ENCODE measurements at regions not wholly inside any gene's neighbourhood (a gene's known extent, or its start where the extent isn't known, plus 50 kb on each side); places are given as distances from the start of the nearest gene placed in this dataset.

DNA sequence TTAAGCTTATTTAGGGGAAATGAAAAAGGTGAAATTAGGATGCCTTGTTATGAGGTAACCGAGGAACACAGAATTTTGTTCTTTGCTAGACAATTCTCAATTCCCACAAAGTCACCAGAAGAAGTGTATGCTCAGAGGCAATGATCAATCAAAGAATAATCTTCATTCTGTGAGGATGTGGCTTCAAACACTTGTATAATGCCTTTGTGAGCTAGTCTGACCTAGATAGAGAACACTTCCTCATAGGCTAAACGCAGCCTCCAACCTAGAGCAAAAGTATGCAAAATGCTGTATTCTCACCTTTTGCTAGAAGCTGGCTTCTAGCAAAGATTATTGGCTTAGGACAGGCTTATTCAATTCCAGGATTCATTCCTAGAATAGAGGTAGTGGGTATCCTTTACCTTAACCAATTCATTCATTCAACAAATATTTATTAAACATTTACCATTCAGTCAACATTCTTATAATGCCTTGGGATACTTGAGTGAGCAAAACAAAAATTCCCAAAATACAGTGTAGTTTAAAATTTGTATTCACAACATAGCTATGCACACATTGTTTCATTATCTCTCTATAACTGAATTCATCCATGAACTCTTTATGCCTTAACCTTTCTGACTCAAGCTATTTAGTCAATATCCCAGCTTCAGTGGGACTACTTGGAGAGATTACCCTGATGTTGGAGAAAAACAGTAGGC is 530.2 kb downstream of the PTPRC start:
- Histone ChIP-seq H3K9me3 (replicated peaks; ENCODE audit: low read length) (no peaks in the 10 kb centered on the region), H3K36me3 (ENCODE audit: insufficient read depth, low read length) (no peaks in the 10 kb centered on the region), H3K4me2 (ENCODE audit: low read length) (no peak overlapping the region), H3K4me3 (ENCODE audit: low read length) (no peak overlapping the region), H3K27me3 (ENCODE audit: control insufficient read depth, insufficient read depth, low read length) (no peaks in the 10 kb centered on the region), H3K9ac (ENCODE audit: low read depth, low read length) (no peak overlapping the region), H3K4me1 (ENCODE audit: control insufficient read depth, insufficient read depth, low read length) (no peaks in the 10 kb centered on the region)

DNA sequence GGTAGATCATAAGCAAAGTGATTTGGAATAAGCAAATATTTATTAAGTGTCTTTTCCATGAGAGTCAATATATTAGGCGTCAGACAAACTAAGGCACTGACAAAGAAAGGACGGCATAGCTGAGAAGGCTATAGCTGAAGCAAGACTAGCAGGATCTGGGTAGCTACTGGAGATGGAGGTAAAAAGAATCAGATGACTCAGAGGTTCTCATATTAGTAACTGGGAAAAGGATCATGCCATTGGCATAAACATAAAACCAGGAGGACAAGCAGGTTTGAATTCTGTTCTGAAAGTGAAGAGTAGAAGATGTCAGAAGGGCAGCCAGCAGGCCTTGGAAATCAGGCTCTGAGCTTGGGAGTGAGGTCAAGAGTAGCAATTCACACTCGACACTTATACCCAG is 531.9 kb downstream of the PTPRC start:
- H3K4me2 ChIP-seq (ENCODE audit: low read length), result no peak overlapping the region
- no peaks in the 10 kb centered on the region for H3K9me3 ChIP-seq (replicated peaks; ENCODE audit: low read length)
- no peak overlapping the region for H3K4me3 ChIP-seq (ENCODE audit: low read length)
- H3K4me1 ChIP-seq (ENCODE audit: control insufficient read depth, insufficient read depth, low read length), result no peaks in the 10 kb centered on the region
- no peaks in the 10 kb centered on the region for H3K36me3 ChIP-seq (ENCODE audit: insufficient read depth, low read length)
- no peaks in the 10 kb centered on the region for H3K27me3 ChIP-seq (ENCODE audit: control insufficient read depth, insufficient read depth, low read length)
- H3K9ac ChIP-seq (ENCODE audit: low read depth, low read length), result no peak overlapping the region

DNA sequence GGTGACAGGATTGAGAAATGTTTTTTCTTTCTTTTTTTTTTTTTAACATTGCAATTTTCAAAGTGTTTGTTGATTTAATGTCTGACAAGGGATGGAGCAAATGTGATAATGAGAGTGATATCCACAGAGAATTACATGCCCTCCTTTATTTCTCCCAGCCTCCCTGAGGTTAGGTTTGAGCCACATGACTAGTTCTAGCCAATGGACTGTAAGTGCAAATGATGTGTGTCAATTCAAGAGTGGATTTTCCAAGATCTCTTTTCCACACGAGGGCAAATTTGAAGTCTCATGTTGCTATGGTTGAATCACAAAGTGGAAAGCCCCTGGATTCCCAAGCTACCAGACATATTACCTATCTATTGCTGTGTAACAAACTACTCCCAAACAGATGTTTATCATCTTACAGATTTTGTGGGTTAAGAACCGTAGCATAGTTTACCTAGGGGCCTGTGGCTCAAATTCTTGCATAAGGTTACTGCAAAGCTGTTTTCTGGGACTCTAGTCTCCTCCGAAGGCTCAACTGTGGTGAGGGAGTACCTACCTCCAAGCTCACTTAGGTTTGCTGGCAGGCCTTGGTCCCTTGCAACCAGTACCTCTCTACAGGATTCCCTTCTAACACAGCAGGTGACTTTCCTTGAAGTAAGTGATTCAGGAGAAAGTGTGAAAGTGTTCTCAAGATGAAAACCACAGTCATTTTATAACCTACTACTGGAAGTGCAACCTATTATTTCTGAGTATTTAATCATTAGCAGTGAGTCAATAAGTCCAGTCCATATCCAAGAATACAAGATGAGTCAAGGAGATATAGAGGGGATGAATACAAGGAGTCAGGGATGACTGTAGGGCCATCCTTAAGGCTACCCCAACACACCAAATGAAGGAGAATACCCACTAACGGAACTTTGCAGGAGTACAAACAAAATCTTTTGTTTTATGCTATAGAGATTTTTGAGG is 533.6 kb downstream of the PTPRC start:
- H3K9me3 ChIP-seq (replicated peaks; ENCODE audit: low read length), result no peaks in the 10 kb centered on the region
- H3K9ac ChIP-seq (ENCODE audit: low read depth, low read length), result no peak overlapping the region
- H3K4me1 ChIP-seq (ENCODE audit: control insufficient read depth, insufficient read depth, low read length), result no peaks in the 10 kb centered on the region
- H3K4me3 ChIP-seq (ENCODE audit: low read length), result no peak overlapping the region
- no peak overlapping the region for H3K4me2 ChIP-seq (ENCODE audit: low read length)
- H3K27me3 ChIP-seq (ENCODE audit: control insufficient read depth, insufficient read depth, low read length), result no peaks in the 10 kb centered on the region
- H3K36me3 ChIP-seq (ENCODE audit: insufficient read depth, low read length), result no peaks in the 10 kb centered on the region

DNA sequence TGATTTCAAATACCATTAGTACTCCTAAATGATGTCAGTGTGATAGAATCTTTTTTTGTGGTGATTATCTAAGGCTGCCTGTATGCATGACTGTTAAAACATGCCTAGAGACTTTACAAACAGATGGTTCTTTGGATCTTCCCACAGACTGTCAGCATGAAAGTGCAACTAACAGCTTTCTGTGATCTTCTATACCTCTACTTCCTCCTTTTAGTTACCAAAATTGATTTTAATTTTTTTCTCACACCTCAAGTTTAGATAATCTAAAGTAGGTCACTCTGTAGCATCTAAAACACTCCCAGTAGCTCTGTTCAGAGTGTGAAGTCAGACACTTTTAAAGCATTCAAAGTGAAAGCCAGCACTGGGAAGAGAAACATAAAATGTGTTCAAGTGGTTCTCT is 534.5 kb downstream of the PTPRC start:
- H3K4me3 ChIP-seq (ENCODE audit: low read length), result no peak overlapping the region
- no peak overlapping the region for H3K9ac ChIP-seq (ENCODE audit: low read depth, low read length)
- H3K9me3 ChIP-seq (replicated peaks; ENCODE audit: low read length), result no peaks in the 10 kb centered on the region
- no peak overlapping the region for H3K4me2 ChIP-seq (ENCODE audit: low read length)
- no peaks in the 10 kb centered on the region for H3K4me1 ChIP-seq (ENCODE audit: control insufficient read depth, insufficient read depth, low read length)
- H3K27me3 ChIP-seq (ENCODE audit: control insufficient read depth, insufficient read depth, low read length), result no peaks in the 10 kb centered on the region
- no peaks in the 10 kb centered on the region for H3K36me3 ChIP-seq (ENCODE audit: insufficient read depth, low read length)

DNA sequence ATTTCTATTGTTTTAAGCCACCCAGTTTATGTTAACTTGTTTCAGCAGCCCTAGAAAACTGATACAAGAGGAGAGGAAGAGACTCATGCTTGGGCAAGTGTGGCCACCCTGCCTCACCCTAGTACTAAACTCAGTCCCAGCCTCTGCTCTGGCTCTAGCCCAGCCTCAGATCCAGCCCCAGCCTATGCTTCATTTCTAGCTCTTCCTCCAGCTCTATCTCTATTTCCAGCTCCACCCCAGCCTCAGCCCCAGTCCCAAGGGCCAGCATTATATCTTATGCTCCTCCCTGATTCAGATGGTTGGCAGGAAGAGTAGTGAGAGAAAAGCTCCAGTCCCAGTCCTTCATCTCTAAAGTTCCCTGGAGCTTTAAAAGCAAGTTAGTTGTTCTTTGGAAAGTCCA is 535.5 kb downstream of the PTPRC start:
- Histone ChIP-seq H3K4me3 (ENCODE audit: low read length) (no peak overlapping the region), H3K27me3 (ENCODE audit: control insufficient read depth, insufficient read depth, low read length) (no peaks in the 10 kb centered on the region), H3K4me2 (ENCODE audit: low read length) (no peak overlapping the region), H3K36me3 (ENCODE audit: insufficient read depth, low read length) (no peaks in the 10 kb centered on the region), H3K9ac (ENCODE audit: low read depth, low read length) (no peak overlapping the region), H3K9me3 (replicated peaks; ENCODE audit: low read length) (no peaks in the 10 kb centered on the region), H3K4me1 (ENCODE audit: control insufficient read depth, insufficient read depth, low read length) (no peaks in the 10 kb centered on the region)

DNA sequence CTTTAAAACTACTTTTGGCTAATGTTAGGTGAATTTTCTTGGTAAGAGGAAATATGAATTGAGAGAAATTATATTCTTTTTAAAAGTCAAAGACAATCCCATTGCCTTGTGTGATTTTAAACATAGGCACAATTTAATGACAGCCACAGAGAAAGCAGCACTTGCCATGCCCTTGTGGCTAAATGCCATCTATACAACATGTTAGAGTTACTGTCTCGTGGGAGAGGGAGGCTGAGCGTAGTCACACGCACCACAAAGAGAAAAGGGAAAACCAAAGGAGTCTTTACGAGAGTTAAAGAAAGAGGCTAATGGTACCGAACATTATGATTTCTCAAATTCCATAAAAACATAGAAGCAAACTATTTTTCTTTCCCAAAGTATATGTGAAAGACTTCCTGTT is 537.9 kb downstream of the PTPRC start:
- Histone ChIP-seq H3K36me3 (ENCODE audit: insufficient read depth, low read length) (no peaks in the 10 kb centered on the region), H3K9ac (ENCODE audit: low read depth, low read length) (no peak overlapping the region), H3K4me3 (ENCODE audit: low read length) (no peak overlapping the region), H3K4me1 (ENCODE audit: control insufficient read depth, insufficient read depth, low read length) (no peaks in the 10 kb centered on the region), H3K9me3 (replicated peaks; ENCODE audit: low read length) (no peaks in the 10 kb centered on the region), H3K27me3 (ENCODE audit: control insufficient read depth, insufficient read depth, low read length) (no peaks in the 10 kb centered on the region), H3K4me2 (ENCODE audit: low read length) (no peak overlapping the region)

DNA sequence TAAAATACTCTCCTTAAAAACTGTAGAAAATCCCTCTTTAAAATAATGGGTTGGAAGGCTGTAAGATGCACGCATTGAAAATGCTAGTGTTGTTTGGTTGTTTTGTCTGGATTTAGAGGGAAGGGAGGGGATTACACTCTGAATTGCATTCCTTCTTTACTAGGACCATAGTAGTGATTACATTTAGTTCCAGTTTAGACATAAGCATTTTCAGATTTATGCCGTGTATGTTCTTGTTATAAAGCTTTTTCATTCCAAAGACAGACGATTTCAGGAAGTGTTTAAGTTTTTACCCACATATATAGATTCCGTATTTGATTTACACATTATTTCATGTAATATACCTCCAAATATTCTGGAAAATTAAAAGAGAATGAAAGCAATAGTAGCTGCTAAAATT is 538.4 kb downstream of the PTPRC start:
- no peaks in the 10 kb centered on the region for H3K36me3 ChIP-seq (ENCODE audit: insufficient read depth, low read length)
- H3K27me3 ChIP-seq (ENCODE audit: control insufficient read depth, insufficient read depth, low read length), result no peaks in the 10 kb centered on the region
- no peaks in the 10 kb centered on the region for H3K9me3 ChIP-seq (replicated peaks; ENCODE audit: low read length)
- H3K4me3 ChIP-seq (ENCODE audit: low read length), result no peak overlapping the region
- H3K4me1 ChIP-seq (ENCODE audit: control insufficient read depth, insufficient read depth, low read length), result no peaks in the 10 kb centered on the region
- H3K4me2 ChIP-seq (ENCODE audit: low read length), result no peak overlapping the region
- no peak overlapping the region for H3K9ac ChIP-seq (ENCODE audit: low read depth, low read length)

DNA sequence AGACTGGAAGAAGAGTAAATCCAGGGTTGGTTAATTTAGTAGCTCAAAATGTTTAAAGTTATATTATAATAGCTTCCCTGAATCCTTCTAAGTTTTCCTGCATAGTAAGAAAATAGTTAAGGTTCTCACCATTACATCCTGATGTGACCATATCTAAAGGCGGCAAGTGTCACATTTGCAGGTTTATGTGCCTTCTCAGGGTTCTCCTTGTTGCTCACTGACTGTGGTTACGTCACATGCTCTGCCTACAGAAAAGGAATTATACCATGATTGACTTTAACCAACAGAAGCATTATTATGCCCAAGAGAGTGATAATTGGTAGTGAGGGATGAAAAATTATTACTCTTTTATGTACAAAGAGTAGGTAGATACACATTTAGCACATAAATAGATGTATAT is 539.8 kb downstream of the PTPRC start:
- H3K4me2 ChIP-seq (ENCODE audit: low read length), result no peak overlapping the region
- H3K4me1 ChIP-seq (ENCODE audit: control insufficient read depth, insufficient read depth, low read length), result no peaks in the 10 kb centered on the region
- H3K27me3 ChIP-seq (ENCODE audit: control insufficient read depth, insufficient read depth, low read length), result no peaks in the 10 kb centered on the region
- no peak overlapping the region for H3K4me3 ChIP-seq (ENCODE audit: low read length)
- H3K9me3 ChIP-seq (replicated peaks; ENCODE audit: low read length), result no peaks in the 10 kb centered on the region
- H3K9ac ChIP-seq (ENCODE audit: low read depth, low read length), result no peak overlapping the region
- H3K36me3 ChIP-seq (ENCODE audit: insufficient read depth, low read length), result no peaks in the 10 kb centered on the region

DNA sequence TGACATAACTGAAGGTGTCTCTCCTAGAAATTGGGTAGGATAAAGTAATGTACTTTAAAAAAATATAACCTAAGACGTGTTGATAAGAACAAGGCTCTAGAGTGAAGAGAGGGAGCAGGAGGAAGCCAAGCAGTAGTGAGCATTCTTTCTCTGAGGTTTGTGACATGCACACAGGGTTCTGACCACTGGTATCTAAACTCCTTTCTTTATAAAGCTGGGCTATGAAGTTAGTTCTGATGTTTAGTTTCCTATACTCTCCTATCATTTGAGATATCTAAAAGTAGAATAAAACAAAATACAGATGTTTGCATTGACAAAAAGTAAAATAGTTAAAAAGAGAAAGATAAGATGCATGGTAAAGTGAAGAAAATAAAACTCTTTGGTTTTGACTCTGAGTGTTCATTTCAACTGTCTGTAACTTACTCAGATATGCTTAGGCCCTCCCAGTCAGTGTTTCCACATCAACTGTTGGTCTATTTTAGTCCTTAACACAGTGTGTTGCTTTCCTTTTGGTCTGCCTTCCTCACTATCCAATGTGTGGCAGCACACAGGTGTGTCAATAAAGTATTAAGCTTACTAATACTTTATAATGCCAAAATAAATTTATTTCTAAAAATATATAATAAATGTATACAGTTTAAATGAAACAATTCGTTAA is 543.5 kb downstream of the PTPRC start:
- H3K9me3 ChIP-seq (replicated peaks; ENCODE audit: low read length), result no peaks in the 10 kb centered on the region
- H3K4me2 ChIP-seq (ENCODE audit: low read length), result no peak overlapping the region
- H3K4me3 ChIP-seq (ENCODE audit: low read length), result no peak overlapping the region
- no peaks in the 10 kb centered on the region for H3K36me3 ChIP-seq (ENCODE audit: insufficient read depth, low read length)
- H3K9ac ChIP-seq (ENCODE audit: low read depth, low read length), result no peak overlapping the region
- no peaks in the 10 kb centered on the region for H3K4me1 ChIP-seq (ENCODE audit: control insufficient read depth, insufficient read depth, low read length)
- H3K27me3 ChIP-seq (ENCODE audit: control insufficient read depth, insufficient read depth, low read length), result no peaks in the 10 kb centered on the region

DNA sequence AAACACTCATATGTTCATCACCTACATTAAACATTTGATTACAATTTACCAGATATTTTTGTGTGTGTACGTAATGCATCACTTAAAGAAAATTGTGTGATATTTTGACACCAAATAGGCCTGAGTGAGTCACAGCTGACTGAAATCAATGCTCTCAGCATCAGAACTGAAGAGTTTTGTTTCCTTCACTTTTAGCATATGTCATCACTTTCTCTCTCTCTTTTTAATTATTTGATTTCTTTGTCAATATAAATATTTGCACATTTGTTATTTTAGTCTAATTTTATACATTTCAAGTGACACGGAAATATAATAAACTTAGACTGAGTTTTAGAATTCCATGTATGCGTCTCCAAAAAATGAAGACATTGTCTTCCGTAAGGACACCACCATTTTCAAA is 545.3 kb downstream of the PTPRC start:
- no peak overlapping the region for H3K9ac ChIP-seq (ENCODE audit: low read depth, low read length)
- H3K4me1 ChIP-seq (ENCODE audit: control insufficient read depth, insufficient read depth, low read length), result no peaks in the 10 kb centered on the region
- H3K4me2 ChIP-seq (ENCODE audit: low read length), result no peak overlapping the region
- H3K27me3 ChIP-seq (ENCODE audit: control insufficient read depth, insufficient read depth, low read length), result no peaks in the 10 kb centered on the region
- H3K9me3 ChIP-seq (replicated peaks; ENCODE audit: low read length), result no peaks in the 10 kb centered on the region
- no peak overlapping the region for H3K4me3 ChIP-seq (ENCODE audit: low read length)
- H3K36me3 ChIP-seq (ENCODE audit: insufficient read depth, low read length), result no peaks in the 10 kb centered on the region

DNA sequence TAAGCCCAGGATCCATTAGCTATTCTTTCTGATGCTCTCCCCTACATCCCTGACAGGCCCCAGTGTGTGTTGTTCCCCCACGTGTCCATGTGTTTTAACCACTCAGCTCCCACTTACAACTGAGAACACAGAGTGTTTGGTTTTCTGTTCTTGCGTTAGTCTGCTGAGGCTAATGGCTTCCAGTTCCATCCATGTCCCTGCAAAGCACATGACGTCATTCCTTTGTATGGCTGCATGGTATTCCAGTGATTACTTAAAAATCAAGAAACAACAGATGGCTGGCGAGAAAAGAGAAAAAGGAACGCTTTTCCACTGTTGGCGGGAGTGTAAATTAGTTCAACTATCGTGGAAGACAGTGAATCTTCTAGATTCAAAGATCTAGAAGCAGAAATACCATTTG is 556.0 kb downstream of the PTPRC start:
- H3K4me1 ChIP-seq (ENCODE audit: control insufficient read depth, insufficient read depth, low read length), result no peaks in the 10 kb centered on the region
- H3K9me3 ChIP-seq (replicated peaks; ENCODE audit: low read length), result no peaks in the 10 kb centered on the region
- no peak overlapping the region for H3K4me2 ChIP-seq (ENCODE audit: low read length)
- H3K4me3 ChIP-seq (ENCODE audit: low read length), result no peak overlapping the region
- H3K36me3 ChIP-seq (ENCODE audit: insufficient read depth, low read length), result no peaks in the 10 kb centered on the region
- H3K9ac ChIP-seq (ENCODE audit: low read depth, low read length), result no peak overlapping the region
- no peaks in the 10 kb centered on the region for H3K27me3 ChIP-seq (ENCODE audit: control insufficient read depth, insufficient read depth, low read length)

All from skeletal muscle satellite cell (primary cell).